GM23338 (cell line): ENCODE measurements at regions not wholly inside any gene's neighbourhood (a gene's known extent, or its start where the extent isn't known, plus 50 kb on each side); places are given as distances from the start of the nearest gene placed in this dataset.

Experiments used
- ATAC-seq: fragments of 200-7000 bp; cut with Tn5 transposase; 3 replicates; pipeline ENCODE4 v1.9.1; 2020
- DNase-seq: peaks from one replicate; pipeline ENCODE4 v3.0.0-alpha.2; 2015; ENCODE audit warnings: low spot score
- H2AFZ ChIP-seq: fragments of 200-600 bp; sonication (generic); 2 replicates; pipeline ENCODE4 v1.8.0; 2016; ENCODE audit warnings: antibody characterized with exemption, mild to moderate bottlenecking, moderate library complexity
- H3F3A ChIP-seq: fragments of 200-600 bp; sonication (generic); replicated peaks from 2 replicates; pipeline ENCODE4 v1.8.0; 2017; ENCODE audit warnings: antibody characterized with exemption, mixed run types, low read depth
- H3K27ac ChIP-seq: fragments of 200-600 bp; sonication (generic); 2 replicates; pipeline ENCODE4 v1.6.1; 2016; ENCODE audit warnings: low read depth
- H3K27me3 ChIP-seq: fragments of 200-600 bp; sonication (generic); 2 replicates; pipeline ENCODE4 v1.8.0; 2016; ENCODE audit warnings: mild to moderate bottlenecking, mixed run types, moderate library complexity; ENCODE audit not compliant: insufficient read depth
- H3K36me3 ChIP-seq: fragments of 200-600 bp; sonication (generic); 2 replicates; pipeline ENCODE4 v1.8.0; 2016; ENCODE audit warnings: mild to moderate bottlenecking; ENCODE audit not compliant: insufficient read depth
- H3K4me1 ChIP-seq: fragments of 200-600 bp; sonication (generic); 2 replicates; pipeline ENCODE4 v1.8.0; 2016; ENCODE audit warnings: mild to moderate bottlenecking, moderate library complexity; ENCODE audit not compliant: insufficient read depth
- H3K4me2 ChIP-seq: fragments of 200-600 bp; sonication (generic); 2 replicates; pipeline ENCODE4 v1.7.1; 2017; ENCODE audit warnings: mixed run types
- H3K4me3 ChIP-seq: fragments of 200-600 bp; sonication (generic); 2 replicates; pipeline ENCODE4 v1.6.1; 2016; ENCODE audit warnings: mixed run types
- H3K79me2 ChIP-seq: fragments of 200-600 bp; sonication (generic); replicated peaks from 2 replicates; pipeline ENCODE4 v1.8.0; 2017; ENCODE audit warnings: mild to moderate bottlenecking; ENCODE audit not compliant: insufficient read depth
- H3K9me2 ChIP-seq: fragments of 200-600 bp; sonication (generic); 2 replicates; pipeline ENCODE4 v1.8.0; 2017; ENCODE audit not compliant: insufficient read depth
- H4K20me1 ChIP-seq: fragments of 200-600 bp; sonication (generic); replicated peaks from 2 replicates; pipeline ENCODE4 v1.8.0; 2017; ENCODE audit warnings: mild to moderate bottlenecking; ENCODE audit not compliant: insufficient read depth
- H3K27ac Mint-ChIP-seq: 2 replicates; pipeline ENCODE4 v1.8.0; 2020; ENCODE audit warnings: inconsistent platforms, mild to moderate bottlenecking, moderate library complexity, mixed read lengths
- H3K27me3 Mint-ChIP-seq: 3 replicates; pipeline ENCODE4 v1.8.0; 2022; ENCODE audit warnings: low read depth, mild to moderate bottlenecking, moderate library complexity, mixed read lengths, inconsistent platforms; ENCODE audit not compliant: insufficient read depth, poor library complexity
- H3K36me3 Mint-ChIP-seq: 3 replicates; pipeline ENCODE4 v1.8.0; 2021; ENCODE audit warnings: low read depth, mild to moderate bottlenecking, inconsistent platforms, moderate library complexity, mixed read lengths
- H3K4me1 Mint-ChIP-seq: 3 replicates; pipeline ENCODE4 v1.8.0; 2020; ENCODE audit warnings: mild to moderate bottlenecking, inconsistent platforms, mixed read lengths
- H3K4me3 Mint-ChIP-seq: 3 replicates; pipeline ENCODE4 v1.8.0; 2021; ENCODE audit warnings: moderate library complexity, mild to moderate bottlenecking, inconsistent platforms, mixed read lengths
- H3K9me3 Mint-ChIP-seq: 3 replicates; pipeline ENCODE4 v1.8.0; 2020; ENCODE audit warnings: moderate library complexity, mild to moderate bottlenecking, inconsistent platforms, mixed read lengths
- CREB1 ChIP-seq: fragments of 250-450 bp; sonication (Bioruptor Pico); IDR thresholded peaks from 2 replicates; pipeline ENCODE4 v1.5.0; 2020; ENCODE audit warnings: low read depth, mild to moderate bottlenecking, moderate library complexity
- EZH2 ChIP-seq: fragments of 200-600 bp; sonication (generic); IDR thresholded peaks from one replicate; pipeline ENCODE4 v1.8.0; 2017; ENCODE audit warnings: antibody characterized with exemption, mild to moderate bottlenecking, low read depth; ENCODE audit not compliant: unreplicated experiment
- EZH2phosphoT487 ChIP-seq: fragments of 200-600 bp; sonication (generic); IDR thresholded peaks from one replicate; pipeline ENCODE4 v1.8.1; 2018; ENCODE audit warnings: antibody characterized with exemption; ENCODE audit not compliant: unreplicated experiment
- JUNB ChIP-seq: IDR thresholded peaks from one replicate; pipeline ENCODE4 v1.6.1; 2016; ENCODE audit warnings: antibody characterized with exemption; ENCODE audit not compliant: unreplicated experiment
- NANOG ChIP-seq: IDR thresholded peaks from 2 replicates; pipeline ENCODE4 v1.6.1; 2016; ENCODE audit warnings: antibody characterized with exemption, borderline replicate concordance
- POLR2AphosphoS5 ChIP-seq: IDR thresholded peaks from 2 replicates; pipeline ENCODE4 v1.6.1; 2016; ENCODE audit warnings: antibody characterized with exemption, low read depth
- STAT1 ChIP-seq: IDR thresholded peaks from one replicate; pipeline ENCODE4 v1.6.1; 2016; ENCODE audit warnings: antibody characterized with exemption; ENCODE audit not compliant: unreplicated experiment
- ZNF114 ChIP-seq: fragments of 250-450 bp; sonication (Bioruptor Pico); IDR thresholded peaks from 2 replicates; pipeline ENCODE4 v1.5.0; 2020; ENCODE audit warnings: mild to moderate bottlenecking, moderate library complexity
- ZNF331 ChIP-seq: fragments of 250-450 bp; sonication (Bioruptor Pico); IDR thresholded peaks from 2 replicates; pipeline ENCODE4 v1.5.0; 2020; ENCODE audit warnings: low read depth, mild to moderate bottlenecking, moderate library complexity
- TF ChIP-seq, protein P1 (sequence below): IDR thresholded peaks from 2 replicates; pipeline ENCODE4 v1.6.1; 2016; ENCODE audit warnings: antibody characterized with exemption
- TF ChIP-seq, protein P2 (sequence below): fragments of 250-450 bp; sonication (Bioruptor Pico); IDR thresholded peaks from 2 replicates; pipeline ENCODE4 v1.5.0; 2020; ENCODE audit warnings: mild to moderate bottlenecking, moderate library complexity
- TF ChIP-seq, protein P3 (sequence below): IDR thresholded peaks from one replicate; pipeline ENCODE4 v1.6.1; 2018; ENCODE audit warnings: antibody characterized with exemption; ENCODE audit not compliant: unreplicated experiment
- TF ChIP-seq, protein P4 (sequence below), 2 experiments: fragments of 200-600 bp in 1 of 2; sonication (generic) in 1 of 2; conservative IDR thresholded peaks; 2 replicates each; pipeline versions ENCODE4 v1.5.1 to v1.6.1; 2016 to 2017; ENCODE audit warnings: antibody characterized with exemption in 2 of 2, low read depth in 2 of 2, mild to moderate bottlenecking in 2 of 2, moderate library complexity in 1 of 2

DNA sequence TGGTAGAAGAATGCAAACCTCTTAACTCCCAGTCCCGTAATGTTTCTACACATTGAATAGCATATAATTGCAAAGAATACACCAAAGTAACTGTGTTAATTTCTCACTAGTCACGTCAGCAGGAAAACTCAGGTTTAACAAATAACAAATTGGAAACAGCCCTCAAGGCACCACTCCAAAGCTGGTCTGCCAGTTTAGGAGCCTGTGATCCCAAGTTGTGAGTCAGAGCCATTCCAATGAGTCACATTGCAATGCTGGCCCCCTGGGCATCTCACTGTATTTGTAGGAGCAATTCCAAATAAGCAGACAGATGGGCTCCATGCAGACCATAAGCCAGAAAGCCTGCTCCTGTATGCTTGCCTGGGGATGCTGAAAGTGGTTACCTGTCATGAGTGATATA, 143.2 kb upstream of the SETBP1 start:
- Mint-ChIP-seq H3K27me3 (peaks cover 1% of the 10 kb centered on the region), H3K27ac (no peak overlapping the region), H3K4me3 (no peak overlapping the region), H3K4me1 (no peaks in the 10 kb centered on the region), H3K36me3 (no peaks in the 10 kb centered on the region), H3K9me3 (no peaks in the 10 kb centered on the region)
- Histone ChIP-seq H4K20me1 (no peaks in the 10 kb centered on the region), H3K9me2 (0 out of 2 replicates have a peak, but pooled peaks cover 4% of the 10 kb centered on the region), H3K36me3 (no peaks in the 10 kb centered on the region), H3K79me2 (no peaks in the 10 kb centered on the region), H3K27ac (no peak overlapping the region), H3K4me2 (no peak overlapping the region), H3K27me3 (no peaks in the 10 kb centered on the region), H3K4me3 (no peak overlapping the region), H3F3A (no peaks in the 10 kb centered on the region), H2AFZ (no peak overlapping the region), H3K4me1 (no peaks in the 10 kb centered on the region)
- no peak for DNase-seq
- no peak for ATAC-seq
- TF ChIP-seq ZNF114 (no peak), NANOG (no peak), EZH2phosphoT487 (no peak), ZNF331 (no peak), EZH2 (no peak), CREB1 (CRISPR knock-in tag) (no peak), POLR2AphosphoS5 (no peak), STAT1 (no peak), JUNB (no peak)
- TF ChIP-seq, protein P1, sequence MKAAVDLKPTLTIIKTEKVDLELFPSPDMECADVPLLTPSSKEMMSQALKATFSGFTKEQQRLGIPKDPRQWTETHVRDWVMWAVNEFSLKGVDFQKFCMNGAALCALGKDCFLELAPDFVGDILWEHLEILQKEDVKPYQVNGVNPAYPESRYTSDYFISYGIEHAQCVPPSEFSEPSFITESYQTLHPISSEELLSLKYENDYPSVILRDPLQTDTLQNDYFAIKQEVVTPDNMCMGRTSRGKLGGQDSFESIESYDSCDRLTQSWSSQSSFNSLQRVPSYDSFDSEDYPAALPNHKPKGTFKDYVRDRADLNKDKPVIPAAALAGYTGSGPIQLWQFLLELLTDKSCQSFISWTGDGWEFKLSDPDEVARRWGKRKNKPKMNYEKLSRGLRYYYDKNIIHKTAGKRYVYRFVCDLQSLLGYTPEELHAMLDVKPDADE = no peak
- TF ChIP-seq, protein P2, sequence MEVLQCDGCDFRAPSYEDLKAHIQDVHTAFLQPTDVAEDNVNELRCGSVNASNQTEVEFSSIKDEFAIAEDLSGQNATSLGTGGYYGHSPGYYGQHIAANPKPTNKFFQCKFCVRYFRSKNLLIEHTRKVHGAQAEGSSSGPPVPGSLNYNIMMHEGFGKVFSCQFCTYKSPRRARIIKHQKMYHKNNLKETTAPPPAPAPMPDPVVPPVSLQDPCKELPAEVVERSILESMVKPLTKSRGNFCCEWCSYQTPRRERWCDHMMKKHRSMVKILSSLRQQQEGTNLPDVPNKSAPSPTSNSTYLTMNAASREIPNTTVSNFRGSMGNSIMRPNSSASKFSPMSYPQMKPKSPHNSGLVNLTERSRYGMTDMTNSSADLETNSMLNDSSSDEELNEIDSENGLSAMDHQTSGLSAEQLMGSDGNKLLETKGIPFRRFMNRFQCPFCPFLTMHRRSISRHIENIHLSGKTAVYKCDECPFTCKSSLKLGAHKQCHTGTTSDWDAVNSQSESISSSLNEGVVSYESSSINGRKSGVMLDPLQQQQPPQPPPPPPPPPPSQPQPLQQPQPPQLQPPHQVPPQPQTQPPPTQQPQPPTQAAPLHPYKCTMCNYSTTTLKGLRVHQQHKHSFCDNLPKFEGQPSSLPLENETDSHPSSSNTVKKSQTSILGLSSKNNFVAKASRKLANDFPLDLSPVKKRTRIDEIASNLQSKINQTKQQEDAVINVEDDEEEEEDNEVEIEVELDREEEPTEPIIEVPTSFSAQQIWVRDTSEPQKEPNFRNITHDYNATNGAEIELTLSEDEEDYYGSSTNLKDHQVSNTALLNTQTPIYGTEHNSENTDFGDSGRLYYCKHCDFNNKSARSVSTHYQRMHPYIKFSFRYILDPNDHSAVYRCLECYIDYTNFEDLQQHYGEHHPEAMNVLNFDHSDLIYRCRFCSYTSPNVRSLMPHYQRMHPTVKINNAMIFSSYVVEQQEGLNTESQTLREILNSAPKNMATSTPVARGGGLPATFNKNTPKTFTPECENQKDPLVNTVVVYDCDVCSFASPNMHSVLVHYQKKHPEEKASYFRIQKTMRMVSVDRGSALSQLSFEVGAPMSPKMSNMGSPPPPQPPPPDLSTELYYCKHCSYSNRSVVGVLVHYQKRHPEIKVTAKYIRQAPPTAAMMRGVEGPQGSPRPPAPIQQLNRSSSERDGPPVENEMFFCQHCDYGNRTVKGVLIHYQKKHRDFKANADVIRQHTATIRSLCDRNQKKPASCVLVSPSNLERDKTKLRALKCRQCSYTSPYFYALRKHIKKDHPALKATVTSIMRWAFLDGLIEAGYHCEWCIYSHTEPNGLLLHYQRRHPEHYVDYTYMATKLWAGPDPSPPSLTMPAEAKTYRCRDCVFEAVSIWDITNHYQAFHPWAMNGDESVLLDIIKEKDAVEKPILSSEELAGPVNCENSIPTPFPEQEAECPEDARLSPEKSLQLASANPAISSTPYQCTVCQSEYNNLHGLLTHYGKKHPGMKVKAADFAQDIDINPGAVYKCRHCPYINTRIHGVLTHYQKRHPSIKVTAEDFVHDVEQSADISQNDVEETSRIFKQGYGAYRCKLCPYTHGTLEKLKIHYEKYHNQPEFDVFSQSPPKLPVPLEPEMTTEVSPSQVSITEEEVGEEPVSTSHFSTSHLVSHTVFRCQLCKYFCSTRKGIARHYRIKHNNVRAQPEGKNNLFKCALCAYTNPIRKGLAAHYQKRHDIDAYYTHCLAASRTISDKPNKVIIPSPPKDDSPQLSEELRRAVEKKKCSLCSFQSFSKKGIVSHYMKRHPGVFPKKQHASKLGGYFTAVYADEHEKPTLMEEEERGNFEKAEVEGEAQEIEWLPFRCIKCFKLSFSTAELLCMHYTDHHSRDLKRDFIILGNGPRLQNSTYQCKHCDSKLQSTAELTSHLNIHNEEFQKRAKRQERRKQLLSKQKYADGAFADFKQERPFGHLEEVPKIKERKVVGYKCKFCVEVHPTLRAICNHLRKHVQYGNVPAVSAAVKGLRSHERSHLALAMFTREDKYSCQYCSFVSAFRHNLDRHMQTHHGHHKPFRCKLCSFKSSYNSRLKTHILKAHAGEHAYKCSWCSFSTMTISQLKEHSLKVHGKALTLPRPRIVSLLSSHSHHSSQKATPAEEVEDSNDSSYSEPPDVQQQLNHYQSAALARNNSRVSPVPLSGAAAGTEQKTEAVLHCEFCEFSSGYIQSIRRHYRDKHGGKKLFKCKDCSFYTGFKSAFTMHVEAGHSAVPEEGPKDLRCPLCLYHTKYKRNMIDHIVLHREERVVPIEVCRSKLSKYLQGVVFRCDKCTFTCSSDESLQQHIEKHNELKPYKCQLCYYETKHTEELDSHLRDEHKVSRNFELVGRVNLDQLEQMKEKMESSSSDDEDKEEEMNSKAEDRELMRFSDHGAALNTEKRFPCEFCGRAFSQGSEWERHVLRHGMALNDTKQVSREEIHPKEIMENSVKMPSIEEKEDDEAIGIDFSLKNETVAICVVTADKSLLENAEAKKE (CRISPR knock-in tag) = no peak
- TF ChIP-seq, protein P3, sequence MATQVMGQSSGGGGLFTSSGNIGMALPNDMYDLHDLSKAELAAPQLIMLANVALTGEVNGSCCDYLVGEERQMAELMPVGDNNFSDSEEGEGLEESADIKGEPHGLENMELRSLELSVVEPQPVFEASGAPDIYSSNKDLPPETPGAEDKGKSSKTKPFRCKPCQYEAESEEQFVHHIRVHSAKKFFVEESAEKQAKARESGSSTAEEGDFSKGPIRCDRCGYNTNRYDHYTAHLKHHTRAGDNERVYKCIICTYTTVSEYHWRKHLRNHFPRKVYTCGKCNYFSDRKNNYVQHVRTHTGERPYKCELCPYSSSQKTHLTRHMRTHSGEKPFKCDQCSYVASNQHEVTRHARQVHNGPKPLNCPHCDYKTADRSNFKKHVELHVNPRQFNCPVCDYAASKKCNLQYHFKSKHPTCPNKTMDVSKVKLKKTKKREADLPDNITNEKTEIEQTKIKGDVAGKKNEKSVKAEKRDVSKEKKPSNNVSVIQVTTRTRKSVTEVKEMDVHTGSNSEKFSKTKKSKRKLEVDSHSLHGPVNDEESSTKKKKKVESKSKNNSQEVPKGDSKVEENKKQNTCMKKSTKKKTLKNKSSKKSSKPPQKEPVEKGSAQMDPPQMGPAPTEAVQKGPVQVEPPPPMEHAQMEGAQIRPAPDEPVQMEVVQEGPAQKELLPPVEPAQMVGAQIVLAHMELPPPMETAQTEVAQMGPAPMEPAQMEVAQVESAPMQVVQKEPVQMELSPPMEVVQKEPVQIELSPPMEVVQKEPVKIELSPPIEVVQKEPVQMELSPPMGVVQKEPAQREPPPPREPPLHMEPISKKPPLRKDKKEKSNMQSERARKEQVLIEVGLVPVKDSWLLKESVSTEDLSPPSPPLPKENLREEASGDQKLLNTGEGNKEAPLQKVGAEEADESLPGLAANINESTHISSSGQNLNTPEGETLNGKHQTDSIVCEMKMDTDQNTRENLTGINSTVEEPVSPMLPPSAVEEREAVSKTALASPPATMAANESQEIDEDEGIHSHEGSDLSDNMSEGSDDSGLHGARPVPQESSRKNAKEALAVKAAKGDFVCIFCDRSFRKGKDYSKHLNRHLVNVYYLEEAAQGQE = no peak
- TF ChIP-seq, protein P4, sequence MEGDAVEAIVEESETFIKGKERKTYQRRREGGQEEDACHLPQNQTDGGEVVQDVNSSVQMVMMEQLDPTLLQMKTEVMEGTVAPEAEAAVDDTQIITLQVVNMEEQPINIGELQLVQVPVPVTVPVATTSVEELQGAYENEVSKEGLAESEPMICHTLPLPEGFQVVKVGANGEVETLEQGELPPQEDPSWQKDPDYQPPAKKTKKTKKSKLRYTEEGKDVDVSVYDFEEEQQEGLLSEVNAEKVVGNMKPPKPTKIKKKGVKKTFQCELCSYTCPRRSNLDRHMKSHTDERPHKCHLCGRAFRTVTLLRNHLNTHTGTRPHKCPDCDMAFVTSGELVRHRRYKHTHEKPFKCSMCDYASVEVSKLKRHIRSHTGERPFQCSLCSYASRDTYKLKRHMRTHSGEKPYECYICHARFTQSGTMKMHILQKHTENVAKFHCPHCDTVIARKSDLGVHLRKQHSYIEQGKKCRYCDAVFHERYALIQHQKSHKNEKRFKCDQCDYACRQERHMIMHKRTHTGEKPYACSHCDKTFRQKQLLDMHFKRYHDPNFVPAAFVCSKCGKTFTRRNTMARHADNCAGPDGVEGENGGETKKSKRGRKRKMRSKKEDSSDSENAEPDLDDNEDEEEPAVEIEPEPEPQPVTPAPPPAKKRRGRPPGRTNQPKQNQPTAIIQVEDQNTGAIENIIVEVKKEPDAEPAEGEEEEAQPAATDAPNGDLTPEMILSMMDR (conservative IDR thresholded peaks at IDR 0.05; ENCODE audit: low read depth in 2 of 2) = no peak
